Aorta (tissue), 5 donors: ENCODE measurements at regions not wholly inside any gene's neighbourhood (a gene's known extent, or its start where the extent isn't known, plus 50 kb on each side); places are given as distances from the start of the nearest gene placed in this dataset.

ENCODE experiments used
- ATAC-seq: fragments of 200-7000 bp; cut with Tn5 transposase; one replicate; pipeline ENCODE4 v1.9.1; 2022; ENCODE audit warnings: moderate library complexity; ENCODE audit not compliant: low FRiP score
- DNase-seq, 2 donors: peaks; one replicate each; pipeline ENCODE4 v3.0.0-alpha.2; 2020
- H3K27ac ChIP-seq, 2 donors: one replicate each; pipeline ENCODE4 v1.5.1; 2013; ENCODE audit warnings: low read length in 2 of 2, mild to moderate bottlenecking in 2 of 2, moderate library complexity in 2 of 2, control low read depth in 1 of 2, inconsistent platforms in 1 of 2, low read depth in 1 of 2
- H3K27me3 ChIP-seq, 2 donors: one replicate each; pipeline ENCODE4 v1.6.1; 2013; ENCODE audit warnings: control low read depth in 1 of 2, low read length in 1 of 2, mild to moderate bottlenecking in 1 of 2, moderate library complexity in 1 of 2; ENCODE audit not compliant: insufficient read depth in 2 of 2, control insufficient read depth in 1 of 2
- H3K36me3 ChIP-seq, 2 donors: one replicate each; pipeline ENCODE4 v1.6.1; 2013; ENCODE audit warnings: control low read depth in 1 of 2, low read length in 1 of 2, mild to moderate bottlenecking in 1 of 2; ENCODE audit not compliant: insufficient read depth in 2 of 2, control insufficient read depth in 1 of 2
- H3K4me1 ChIP-seq, 2 donors: one replicate each; pipeline ENCODE4 v1.6.1; 2013; ENCODE audit warnings: low read length in 2 of 2, control low read depth in 1 of 2, mild to moderate bottlenecking in 1 of 2, moderate library complexity in 1 of 2; ENCODE audit not compliant: insufficient read depth in 2 of 2, control insufficient read depth in 1 of 2
- H3K4me3 ChIP-seq, 2 donors: one replicate each; pipeline ENCODE4 v1.5.1; 2013; ENCODE audit warnings: low read length in 2 of 2, control low read depth in 1 of 2, mild to moderate bottlenecking in 1 of 2
- H3K9me3 ChIP-seq: one replicate; pipeline ENCODE4 v1.6.1; 2013; ENCODE audit warnings: mild to moderate bottlenecking, low read length; ENCODE audit not compliant: control insufficient read depth
- WGBS, 2 donors: extraction: QIAGEN DNeasy Blood & Tissue Kit; methylation state at CpG; one replicate each; pipeline ENCODE4 v1.1.7; 2013; 5-methylcytosine and 5-hydroxymethylcytosine counted together
- intact Hi-C, 2 donors: fragments of 100-400 bp; cut with DNase I; formaldehyde crosslinking; loops; one replicate each; pipeline versions ENCODE4 v1.14.2 to v1.15.0; 2022
- donor health status: healthy with polysubstance abuse.
- donor health status: Bipolar disorder and iron deficiency.
- donor health status: DM: no; HTN: no; CAD: no.
- donor health status: DM: no; HTN: no; CAD: no.
- donor health status: DM: yes; HTN: yes; CAD: no.

- ATAC-seq (no peak), DNase-seq (no peak)
- Histone ChIP-seq H3K4me3 (no peak overlapping the region), H3K9me3 (no peaks in the 10 kb centered on the region), H3K27ac (no peak overlapping the region), H3K27me3 (no peaks in the 10 kb centered on the region), H3K36me3 (no peaks in the 10 kb centered on the region), H3K4me1 (no peaks in the 10 kb centered on the region)
- intact Hi-C loops, result no loop called here
- WGBS, 2 donors, result 71 to 73% methylated on average over 19 of the region's 19 CpGs
Observed at GRCh38 chr3:127141921-127142730, 50.8 kb upstream of the PRR23E start.
